Ishikawa (cell line): ENCODE measurements at regions not wholly inside any gene's neighbourhood (a gene's known extent, or its start where the extent isn't known, plus 50 kb on each side); places are given as distances from the start of the nearest gene placed in this dataset.

ENCODE experiments used
- TAF1 ChIP-seq: IDR thresholded peaks from 2 replicates; pipeline ENCODE4 v1.6.1; 2012; ENCODE audit warnings: low read depth, mild to moderate bottlenecking
- TCF12 ChIP-seq: IDR thresholded peaks from 2 replicates; pipeline ENCODE4 v1.6.1; 2012; ENCODE audit warnings: low read depth

- TF ChIP-seq TAF1 (no peak), TCF12 (no peak)
Observed at GRCh38 chr16:80298676-80299075, 242.1 kb upstream of the DYNLRB2 start.
